A673 (cell line): ENCODE measurements at regions not wholly inside any gene's neighbourhood (a gene's known extent, or its start where the extent isn't known, plus 50 kb on each side); places are given as distances from the start of the nearest gene placed in this dataset.

Experiments
- EZH2 ChIP-seq: fragments of 200-600 bp; sonication (generic); IDR thresholded peaks from 2 replicates; pipeline ENCODE4 v1.6.1; 2017; ENCODE audit warnings: borderline replicate concordance, low read depth, mild to moderate bottlenecking, mixed read lengths, antibody characterized with exemption, low read length; ENCODE audit not compliant: poor library complexity, severe bottlenecking
- TF ChIP-seq, protein P1 (sequence below): fragments of 300-800, 200-600 bp; sonication (generic); conservative IDR thresholded peaks from 2 replicates; pipeline ENCODE4 v1.5.1; 2017; ENCODE audit warnings: low read depth, mild to moderate bottlenecking, antibody characterized with exemption, low read length, moderate library complexity, mixed read lengths

GRCh38 chr9:100671898-100672297 is 94.0 kb downstream of the CAVIN4 start:
- TF ChIP-seq, protein P1, sequence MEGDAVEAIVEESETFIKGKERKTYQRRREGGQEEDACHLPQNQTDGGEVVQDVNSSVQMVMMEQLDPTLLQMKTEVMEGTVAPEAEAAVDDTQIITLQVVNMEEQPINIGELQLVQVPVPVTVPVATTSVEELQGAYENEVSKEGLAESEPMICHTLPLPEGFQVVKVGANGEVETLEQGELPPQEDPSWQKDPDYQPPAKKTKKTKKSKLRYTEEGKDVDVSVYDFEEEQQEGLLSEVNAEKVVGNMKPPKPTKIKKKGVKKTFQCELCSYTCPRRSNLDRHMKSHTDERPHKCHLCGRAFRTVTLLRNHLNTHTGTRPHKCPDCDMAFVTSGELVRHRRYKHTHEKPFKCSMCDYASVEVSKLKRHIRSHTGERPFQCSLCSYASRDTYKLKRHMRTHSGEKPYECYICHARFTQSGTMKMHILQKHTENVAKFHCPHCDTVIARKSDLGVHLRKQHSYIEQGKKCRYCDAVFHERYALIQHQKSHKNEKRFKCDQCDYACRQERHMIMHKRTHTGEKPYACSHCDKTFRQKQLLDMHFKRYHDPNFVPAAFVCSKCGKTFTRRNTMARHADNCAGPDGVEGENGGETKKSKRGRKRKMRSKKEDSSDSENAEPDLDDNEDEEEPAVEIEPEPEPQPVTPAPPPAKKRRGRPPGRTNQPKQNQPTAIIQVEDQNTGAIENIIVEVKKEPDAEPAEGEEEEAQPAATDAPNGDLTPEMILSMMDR, result no peak
- TF ChIP-seq EZH2, result no peak
